Fibroblast of the aortic adventitia (primary cell): ENCODE measurements at regions not wholly inside any gene's neighbourhood (a gene's known extent, or its start where the extent isn't known, plus 50 kb on each side); places are given as distances from the start of the nearest gene placed in this dataset.

ENCODE experiments used
- DNase-seq: peaks from one replicate; pipeline ENCODE4 v3.0.0-alpha.2; 2010; ENCODE audit warnings: low read depth
- H3K4me3 ChIP-seq: 2 replicates; pipeline ENCODE4 v1.5.1; 2011; ENCODE audit warnings: low read depth, mild to moderate bottlenecking, control low read depth, low read length, moderate library complexity
- TF ChIP-seq, protein P1 (sequence below): IDR thresholded peaks from 2 replicates; pipeline ENCODE4 v1.5.1; 2011; ENCODE audit warnings: mild to moderate bottlenecking, low read length, control low read depth, inconsistent platforms; ENCODE audit not compliant: insufficient read depth

DNA sequence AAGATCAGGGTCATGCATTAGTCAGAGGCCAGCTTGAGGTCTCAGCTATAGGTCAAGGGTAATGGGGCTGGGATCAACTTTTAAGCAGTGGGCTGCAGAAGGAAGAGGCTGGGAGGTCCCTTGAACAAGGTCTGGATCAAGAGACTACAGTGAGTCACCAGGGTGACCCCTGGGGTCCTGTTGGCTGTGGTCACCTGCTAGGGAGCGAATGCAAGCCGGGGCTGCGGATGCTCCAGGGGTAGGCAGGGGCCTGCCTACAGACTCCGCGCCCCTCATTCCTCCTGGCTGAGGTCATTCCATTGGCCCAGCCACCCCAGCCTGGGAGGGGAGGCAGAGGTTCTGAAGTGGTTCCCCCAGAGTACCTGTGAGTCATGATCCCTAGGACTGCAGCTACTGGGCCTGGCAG lies 110.4 kb downstream of the CYP26B1 start:
- TF ChIP-seq, protein P1, sequence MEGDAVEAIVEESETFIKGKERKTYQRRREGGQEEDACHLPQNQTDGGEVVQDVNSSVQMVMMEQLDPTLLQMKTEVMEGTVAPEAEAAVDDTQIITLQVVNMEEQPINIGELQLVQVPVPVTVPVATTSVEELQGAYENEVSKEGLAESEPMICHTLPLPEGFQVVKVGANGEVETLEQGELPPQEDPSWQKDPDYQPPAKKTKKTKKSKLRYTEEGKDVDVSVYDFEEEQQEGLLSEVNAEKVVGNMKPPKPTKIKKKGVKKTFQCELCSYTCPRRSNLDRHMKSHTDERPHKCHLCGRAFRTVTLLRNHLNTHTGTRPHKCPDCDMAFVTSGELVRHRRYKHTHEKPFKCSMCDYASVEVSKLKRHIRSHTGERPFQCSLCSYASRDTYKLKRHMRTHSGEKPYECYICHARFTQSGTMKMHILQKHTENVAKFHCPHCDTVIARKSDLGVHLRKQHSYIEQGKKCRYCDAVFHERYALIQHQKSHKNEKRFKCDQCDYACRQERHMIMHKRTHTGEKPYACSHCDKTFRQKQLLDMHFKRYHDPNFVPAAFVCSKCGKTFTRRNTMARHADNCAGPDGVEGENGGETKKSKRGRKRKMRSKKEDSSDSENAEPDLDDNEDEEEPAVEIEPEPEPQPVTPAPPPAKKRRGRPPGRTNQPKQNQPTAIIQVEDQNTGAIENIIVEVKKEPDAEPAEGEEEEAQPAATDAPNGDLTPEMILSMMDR, result no peak
- no peak overlapping the region for H3K4me3 ChIP-seq
- no peak for DNase-seq

DNA sequence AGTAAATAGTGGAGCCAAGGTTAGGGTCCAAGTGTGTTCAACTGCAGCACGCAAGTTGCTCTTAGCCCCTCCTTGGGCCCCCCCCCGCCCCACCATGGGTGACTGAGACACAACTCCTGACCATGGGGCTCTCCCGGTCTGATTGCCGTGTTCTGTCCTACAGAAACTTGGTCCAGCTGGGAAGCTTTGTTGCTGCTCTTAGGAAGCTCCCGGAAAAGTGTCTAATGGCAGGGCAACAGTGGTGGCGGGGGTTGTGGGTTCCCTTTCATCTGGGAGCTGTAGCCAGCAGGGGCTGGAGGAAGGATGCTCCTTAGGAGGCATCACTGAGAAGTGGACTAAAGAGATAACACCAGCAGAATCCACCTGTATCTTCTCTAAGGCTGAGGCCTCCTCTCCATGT lies 111.1 kb downstream of the CYP26B1 start:
- TF ChIP-seq, protein P1, result no peak
- DNase-seq, result no peak
- no peak overlapping the region for H3K4me3 ChIP-seq

DNA sequence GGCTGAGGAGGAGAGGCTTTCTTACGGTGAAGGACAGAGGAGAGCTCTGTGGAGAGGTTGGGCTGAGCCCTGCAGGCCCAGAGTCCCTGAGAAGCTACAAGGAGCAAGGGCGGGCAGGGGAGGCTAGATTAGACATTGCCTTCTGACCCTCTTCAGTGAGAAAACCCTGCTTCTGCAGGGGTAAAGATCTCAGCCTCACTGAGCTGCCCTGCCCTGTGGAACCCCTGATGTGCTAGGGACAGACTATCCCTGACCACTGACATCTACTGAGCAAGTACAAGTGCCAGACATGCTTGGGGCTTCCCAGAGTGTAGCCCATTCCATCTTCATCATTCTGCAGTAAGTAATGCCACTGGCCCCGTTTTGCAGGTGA lies 111.5 kb downstream of the CYP26B1 start:
- DNase-seq, result no peak
- TF ChIP-seq, protein P1, result no peak
- no peak overlapping the region for H3K4me3 ChIP-seq

DNA sequence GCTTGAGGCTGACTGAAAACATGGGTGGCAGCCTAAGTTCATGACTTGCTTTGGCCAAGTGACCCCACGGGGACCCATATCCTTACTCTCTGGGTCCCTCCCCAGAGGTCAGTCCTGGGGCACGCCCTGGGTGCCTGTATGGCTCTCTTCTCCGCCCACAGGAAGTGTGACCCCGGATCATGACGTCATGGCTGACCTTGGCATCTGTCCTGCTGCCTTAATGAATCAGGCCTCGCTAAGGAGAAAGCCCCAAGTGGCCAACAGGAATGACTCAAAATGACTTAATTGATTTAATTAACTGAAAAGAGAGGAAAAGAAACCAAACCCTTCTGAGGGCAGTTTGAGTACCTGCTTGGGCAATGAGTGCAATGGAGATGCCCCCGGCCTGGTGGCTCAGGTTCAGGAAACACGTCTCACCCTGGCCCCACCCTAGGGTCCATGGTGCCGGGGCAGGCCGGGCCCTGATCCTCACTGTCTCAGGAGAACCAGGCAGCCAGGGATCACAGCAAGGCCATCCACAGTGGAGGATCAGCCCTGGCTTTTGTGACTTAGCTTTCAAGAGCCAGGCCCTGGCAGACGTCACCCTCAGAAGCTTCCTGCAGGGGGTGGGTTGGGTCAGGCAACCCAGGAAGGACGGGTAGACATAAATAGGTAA lies 112.0 kb downstream of the CYP26B1 start:
- no peak for DNase-seq
- TF ChIP-seq, protein P1, result no peak
- H3K4me3 ChIP-seq, result no peak overlapping the region

DNA sequence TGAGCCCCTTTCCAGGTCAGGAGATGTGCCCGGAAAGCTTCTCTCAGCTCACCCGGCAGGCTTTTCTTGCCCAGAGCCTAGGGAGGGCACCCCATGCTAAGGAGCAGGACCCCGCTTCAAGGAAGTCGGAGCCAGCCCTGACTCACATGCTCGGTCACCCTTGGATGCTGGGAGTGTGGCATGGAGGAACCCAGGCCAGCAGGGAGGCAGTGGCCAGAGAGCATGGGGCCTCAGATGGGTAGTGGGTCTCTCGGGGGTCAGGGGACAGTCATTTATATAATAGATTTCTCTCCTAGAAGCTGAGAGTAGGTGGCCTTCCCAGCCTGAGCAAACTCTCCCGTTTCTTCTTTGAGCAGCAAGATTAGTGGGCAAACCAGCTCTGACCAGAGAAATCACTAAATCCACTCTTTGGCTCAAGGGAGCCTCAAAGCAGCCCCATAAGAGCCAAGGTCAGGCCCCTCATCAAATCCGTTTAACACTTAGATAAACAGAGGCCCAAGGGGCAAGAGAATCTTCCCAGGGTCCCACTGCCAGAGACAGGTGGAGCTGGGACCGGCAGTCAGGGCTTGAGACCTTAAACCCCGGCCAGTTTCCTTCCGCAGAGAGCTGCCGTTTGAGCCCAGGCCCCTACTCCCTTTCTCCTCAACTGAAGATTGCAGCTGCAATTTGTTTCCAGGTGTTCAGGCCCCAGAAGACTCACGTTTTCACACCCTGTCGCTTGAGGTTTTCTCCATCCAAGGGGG lies 113.1 kb downstream of the CYP26B1 start:
- DNase-seq, result no peak
- no peak overlapping the region for H3K4me3 ChIP-seq
- TF ChIP-seq, protein P1, result no peak

DNA sequence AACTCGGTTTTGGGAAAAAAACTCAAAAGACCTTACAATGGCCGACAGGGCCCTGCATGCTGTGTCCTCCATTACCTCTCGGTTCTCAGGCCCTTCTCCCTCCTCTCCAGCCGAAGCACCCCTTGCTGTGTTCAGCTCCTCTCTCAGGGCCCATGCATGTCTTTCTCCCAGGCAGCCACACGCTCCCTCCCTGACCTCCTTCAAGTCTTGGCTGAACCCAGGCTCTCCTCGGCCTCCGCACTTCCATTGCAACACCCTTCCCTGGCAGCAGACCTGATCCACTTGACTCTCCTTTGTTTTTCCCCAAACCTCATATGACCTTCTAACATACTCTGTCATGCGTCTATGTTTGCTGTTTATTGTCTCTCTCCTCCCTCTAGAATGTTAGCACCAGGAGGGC lies 114.0 kb downstream of the CYP26B1 start:
- H3K4me3 ChIP-seq, result no peak overlapping the region
- DNase-seq, result peak; percentile 32
- TF ChIP-seq, protein P1, result no peak
